ENCODE measurements at regions not wholly inside any gene's neighbourhood (a gene's known extent, or its start where the extent isn't known, plus 50 kb on each side); places are given as distances from the start of the nearest gene placed in this dataset.

GRCh38 chr7:40959955-40960354 is 742.9 kb downstream of the INHBA start:
- Histone ChIP-seq H3K4me1 (ENCODE audit: control insufficient read depth in 1 of 2, insufficient read depth in 2 of 2, low read length in 2 of 2) (no peaks in the 10 kb centered on the region), H3K27ac (ENCODE audit: low read depth in 1 of 2, low read length in 2 of 2) (no peak overlapping the region), H4K20me1 (ENCODE audit: insufficient read depth, low read length) (no peaks in the 10 kb centered on the region), H3K79me2 (ENCODE audit: insufficient read depth, low read length) (no peaks in the 10 kb centered on the region), H3K27me3 (ENCODE audit: control insufficient read depth in 2 of 2, insufficient read depth in 2 of 2, low read length in 2 of 2) (no peaks in the 10 kb centered on the region), H3K4me3 (replicated peaks in 1 of 3; ENCODE audit: low read depth in 2 of 3, low read length in 3 of 3) (no peak overlapping the region), H2AFZ (ENCODE audit: insufficient read depth, low read depth, low read length, poor library complexity, severe bottlenecking) (no peak overlapping the region), H3K36me3 (replicated peaks in 1 of 2; ENCODE audit: control insufficient read depth in 1 of 2, insufficient read depth in 2 of 2, low read length in 2 of 2) (no peaks in the 10 kb centered on the region), H3K9me3 (replicated peaks in 1 of 2; ENCODE audit: control insufficient read depth in 1 of 2, insufficient read depth in 1 of 2, low read length in 2 of 2) (peaks cover 12 to 13% of the 10 kb centered on the region in 2 donors), H3K4me2 (replicated peaks; ENCODE audit: extremely low read depth, low read length, poor library complexity, severe bottlenecking) (no peak overlapping the region), H3K9ac (ENCODE audit: insufficient read depth, low read length, poor library complexity, severe bottlenecking) (no peak overlapping the region)
- Mint-ChIP-seq H3K4me1 (no peaks in the 10 kb centered on the region), H3K4me3 (no peak overlapping the region), H3K9me3 (peaks cover 6 to 24% (median 16%) of the 10 kb centered on the region in 7 donors), H3K27me3 (ENCODE audit: low read depth in 3 of 3) (peaks cover 0 to 3% (median 2%) of the 10 kb centered on the region in 3 donors), H3K27ac (no peak overlapping the region), H3K36me3 (no peaks in the 10 kb centered on the region)
- intact Hi-C loops (cut with micrococcal nuclease): no loop called here
- TF ChIP-seq CTCF (IDR thresholded peaks at IDR 0.05): no peak
- no peak for DNase-seq
- WGBS (ENCODE audit: insufficient coverage): no CpG with 5 or more reads among the region's 1 CpG

GRCh38 chr7:40948239-40948638 is 754.7 kb downstream of the INHBA start:
- Mint-ChIP-seq H3K36me3 (no peaks in the 10 kb centered on the region), H3K27me3 (ENCODE audit: low read depth in 3 of 3) (peaks cover 0 to 3% (median 0%) of the 10 kb centered on the region in 3 donors), H3K4me1 (no peaks in the 10 kb centered on the region), H3K4me3 (no peak overlapping the region), H3K9me3 (peaks cover 9 to 49% (median 24%) of the 10 kb centered on the region in 7 donors), H3K27ac (no peak overlapping the region)
- H3K27ac ChIP-seq (ENCODE audit: low read depth in 1 of 2, low read length in 2 of 2): no peak overlapping the region
- peaks cover 14 to 21% of the 10 kb centered on the region in 2 donors for H3K9me3 ChIP-seq (replicated peaks in 1 of 2; ENCODE audit: control insufficient read depth in 1 of 2, insufficient read depth in 1 of 2, low read length in 2 of 2)
- no peak overlapping the region for H3K4me3 ChIP-seq (replicated peaks in 1 of 3; ENCODE audit: low read depth in 2 of 3, low read length in 3 of 3)
- H3K4me2 ChIP-seq (replicated peaks; ENCODE audit: extremely low read depth, low read length, poor library complexity, severe bottlenecking): no peak overlapping the region
- 100% methylated on average over 1 of the region's 5 CpGs for WGBS (ENCODE audit: insufficient coverage)
- intact Hi-C loops (cut with micrococcal nuclease): no loop called here
- no peaks in the 10 kb centered on the region for H3K4me1 ChIP-seq (ENCODE audit: control insufficient read depth in 1 of 2, insufficient read depth in 2 of 2, low read length in 2 of 2)
- H2AFZ ChIP-seq (ENCODE audit: insufficient read depth, low read depth, low read length, poor library complexity, severe bottlenecking): no peak overlapping the region
- no peak for DNase-seq
- TF ChIP-seq CTCF (IDR thresholded peaks at IDR 0.05): no peak
- no peaks in the 10 kb centered on the region for H3K36me3 ChIP-seq (replicated peaks in 1 of 2; ENCODE audit: control insufficient read depth in 1 of 2, insufficient read depth in 2 of 2, low read length in 2 of 2)
- H4K20me1 ChIP-seq (ENCODE audit: insufficient read depth, low read length): no peaks in the 10 kb centered on the region
- H3K9ac ChIP-seq (ENCODE audit: insufficient read depth, low read length, poor library complexity, severe bottlenecking): no peak overlapping the region
- H3K79me2 ChIP-seq (ENCODE audit: insufficient read depth, low read length): no peaks in the 10 kb centered on the region
- H3K27me3 ChIP-seq (ENCODE audit: control insufficient read depth in 2 of 2, insufficient read depth in 2 of 2, low read length in 2 of 2): no peaks in the 10 kb centered on the region

Data from CD14-positive monocyte (primary cell).